ELF-1 (cell line): ENCODE measurements at regions not wholly inside any gene's neighbourhood (a gene's known extent, or its start where the extent isn't known, plus 50 kb on each side); places are given as distances from the start of the nearest gene placed in this dataset.

Source experiments
- DNase-seq: peaks from one replicate; pipeline ENCODE4 v3.0.0-alpha.2; 2016; ENCODE audit warnings: low read depth, low spot score

DNA sequence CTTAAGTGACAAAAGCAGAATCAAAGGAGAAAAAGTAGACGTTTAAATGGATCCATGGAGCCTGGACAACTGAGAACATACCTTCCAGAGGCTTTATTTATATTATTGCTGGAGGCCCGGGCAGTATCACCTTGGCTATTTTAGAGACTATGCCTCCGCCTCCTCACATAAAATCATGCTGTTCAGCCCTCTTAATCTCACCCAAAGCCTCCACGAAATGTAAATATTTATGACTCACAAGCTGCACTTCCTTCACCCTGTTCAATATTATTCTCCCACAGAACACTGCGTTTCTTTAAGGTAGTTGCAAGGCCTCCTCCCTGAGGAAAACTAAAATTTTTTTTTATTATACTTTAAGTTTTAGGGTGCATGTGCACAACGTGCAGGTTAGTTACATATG, 478.6 kb upstream of the ACVR2A start:
- no peak for DNase-seq

DNA sequence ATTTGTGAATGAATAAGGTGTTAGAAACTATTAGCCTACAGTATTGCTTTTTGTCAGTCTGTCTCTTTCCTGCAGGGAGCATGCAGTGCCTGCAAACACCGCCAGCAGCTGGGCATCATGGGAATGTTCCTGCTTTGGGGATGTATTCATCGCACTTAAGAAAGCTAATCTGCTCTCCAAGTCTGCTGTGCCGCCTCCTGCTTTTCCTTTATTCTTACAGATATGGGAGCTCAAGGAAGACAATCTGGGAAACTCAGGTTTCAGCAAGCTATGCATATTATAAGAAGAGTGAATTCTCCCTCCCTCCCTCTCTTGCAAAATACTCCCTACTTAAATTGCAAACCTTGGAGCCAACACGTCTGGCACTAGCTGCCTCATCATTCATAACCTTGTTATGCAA, 479.2 kb upstream of the ACVR2A start:
- DNase-seq, result no peak

DNA sequence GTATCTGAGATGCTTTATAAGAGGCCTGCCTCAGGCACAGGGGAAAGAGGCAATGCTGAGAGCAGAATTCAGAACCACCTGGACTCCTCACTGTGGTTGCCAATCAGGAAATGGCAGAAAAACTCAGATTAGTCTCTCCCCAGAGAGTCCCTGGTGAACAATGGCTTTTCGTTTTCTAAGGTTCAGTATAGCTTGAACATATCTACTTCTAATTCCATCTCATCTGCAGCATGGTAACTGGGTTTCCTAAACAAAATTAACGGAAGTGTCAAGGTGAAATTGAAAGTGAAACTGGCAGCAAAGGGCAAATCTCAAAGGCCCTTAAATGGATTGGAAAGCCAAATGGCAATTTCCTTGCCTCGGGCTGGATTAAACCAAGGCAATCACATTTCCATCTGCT, 480.2 kb upstream of the ACVR2A start:
- DNase-seq, result no peak

DNA sequence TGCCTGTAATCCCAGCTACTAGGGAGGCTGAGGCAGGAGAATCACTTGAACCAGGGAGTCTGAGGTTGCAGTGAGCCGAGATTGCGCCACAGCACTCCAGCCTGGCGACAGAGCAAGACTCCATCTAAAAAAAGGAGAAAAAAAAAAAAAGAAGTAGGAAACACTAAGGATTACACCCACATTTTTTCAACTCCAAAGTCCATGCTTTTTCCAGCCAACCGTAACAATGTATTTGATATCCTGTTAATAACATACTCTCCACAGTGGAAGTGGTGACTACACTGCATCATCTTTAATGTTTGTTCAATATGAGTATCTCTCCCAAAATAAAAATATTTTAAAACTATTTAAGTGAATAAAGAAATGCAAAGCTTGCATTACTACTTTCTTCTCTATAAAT, 481.6 kb upstream of the ACVR2A start:
- no peak for DNase-seq

DNA sequence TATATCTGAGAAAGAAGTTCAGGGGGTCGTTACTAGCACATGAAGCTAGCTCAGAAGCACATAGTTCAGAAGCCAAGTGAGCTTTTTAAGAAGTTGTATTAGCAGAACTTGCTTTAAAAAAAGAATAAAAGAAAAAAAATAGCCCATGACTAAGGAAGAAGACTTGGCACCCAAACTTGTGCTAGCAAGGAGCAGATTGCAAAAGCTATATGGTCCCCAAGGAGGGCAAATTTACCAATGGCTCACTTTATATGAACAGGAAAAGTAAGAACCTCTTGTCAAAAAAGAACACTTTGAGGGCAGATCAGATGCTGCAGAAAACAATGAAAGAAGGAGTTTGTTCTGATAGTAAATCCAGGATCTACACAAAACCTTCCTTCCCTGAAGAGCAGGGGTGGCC, 486.5 kb upstream of the ACVR2A start:
- no peak for DNase-seq

DNA sequence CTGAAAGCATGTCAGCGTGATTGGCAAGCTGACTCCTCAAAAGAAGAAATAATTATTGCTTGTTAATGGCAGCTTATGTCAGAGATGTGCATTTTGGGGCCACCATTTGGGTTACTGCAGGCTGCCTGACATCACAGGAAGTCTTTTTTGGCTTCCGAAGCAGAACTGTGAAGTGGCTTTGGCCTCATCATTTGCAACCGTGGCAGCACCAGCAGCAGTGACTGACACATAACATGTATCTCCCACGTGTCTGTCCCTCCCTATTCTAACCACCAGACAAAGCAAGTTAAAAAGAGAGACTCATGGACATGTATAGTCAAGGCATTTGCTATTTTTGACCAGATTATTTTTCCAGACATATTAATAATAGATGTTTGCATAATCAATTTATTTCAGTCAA, 488.7 kb upstream of the ACVR2A start:
- DNase-seq, result no peak

DNA sequence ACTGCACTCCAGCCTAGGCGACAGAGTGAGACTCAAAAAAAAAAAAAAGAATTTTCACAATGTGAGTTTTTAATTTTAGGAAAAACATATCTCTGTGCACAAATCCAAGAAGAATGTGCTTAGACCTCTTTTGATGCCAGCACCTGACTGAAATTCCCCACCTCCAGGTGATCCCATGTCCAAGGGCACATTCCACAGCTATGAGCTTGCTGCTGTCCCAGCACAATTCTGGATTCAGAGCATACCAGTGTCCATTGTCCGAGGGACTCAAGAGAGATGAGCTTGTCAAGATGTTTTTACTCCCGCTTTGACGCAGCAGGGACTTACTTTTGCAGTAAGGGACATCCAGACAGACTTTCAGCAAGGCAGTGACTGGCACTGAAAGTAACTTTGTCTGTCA, 489.1 kb upstream of the ACVR2A start:
- DNase-seq, result no peak

DNA sequence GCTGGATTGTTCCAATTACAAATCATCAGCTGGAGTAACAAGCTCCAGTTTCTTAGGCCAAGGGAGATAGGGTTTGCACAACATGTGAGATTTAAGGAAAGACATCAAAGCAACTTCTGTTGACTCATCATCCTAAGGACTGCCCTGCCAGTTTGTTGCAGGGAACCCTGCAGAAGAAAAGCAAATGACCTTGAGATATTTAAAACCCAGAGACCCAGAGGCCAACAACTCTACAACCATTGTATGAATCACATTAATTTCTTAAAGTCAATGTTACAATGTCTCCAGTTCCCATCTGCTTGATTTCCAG, 491.8 kb upstream of the ACVR2A start:
- DNase-seq, result no peak

DNA sequence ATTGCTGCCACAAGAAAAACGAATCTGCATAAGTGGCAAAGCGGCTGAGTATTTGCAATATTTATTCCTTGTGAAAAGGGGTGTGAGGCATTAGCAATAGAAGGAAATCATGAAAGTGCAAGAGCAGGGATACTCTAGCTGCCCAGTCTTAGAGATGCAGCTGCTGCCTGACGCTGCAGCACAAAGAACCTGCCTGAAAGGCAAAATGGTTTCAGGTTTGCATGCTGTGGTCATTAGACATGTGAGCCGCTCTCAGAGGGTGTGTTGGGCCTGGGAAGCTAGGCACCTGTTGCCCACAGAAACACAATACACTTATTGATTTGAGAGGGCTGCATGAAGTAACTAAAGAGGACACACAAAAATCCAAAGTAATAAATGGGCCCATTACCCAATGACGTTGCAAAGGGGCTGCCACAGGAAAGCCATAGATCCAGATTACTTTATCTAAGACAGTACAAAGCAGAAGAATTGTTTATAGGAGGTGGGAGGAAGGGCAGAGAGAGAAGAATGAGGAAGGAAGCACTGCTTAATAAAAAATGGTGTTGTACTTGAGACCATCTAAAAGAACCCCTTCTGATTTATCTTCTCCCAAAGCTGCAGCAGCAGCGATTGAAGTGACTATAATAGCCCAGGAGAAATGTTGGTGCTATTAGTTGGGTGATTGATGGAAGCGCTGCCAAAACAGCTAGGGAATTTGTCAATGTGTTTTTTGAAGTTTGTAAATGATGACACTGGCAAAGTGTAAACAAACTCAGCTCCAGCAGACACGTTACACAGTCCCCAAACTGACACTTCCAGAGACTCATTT, 492.4 kb upstream of the ACVR2A start:
- DNase-seq, result no peak

DNA sequence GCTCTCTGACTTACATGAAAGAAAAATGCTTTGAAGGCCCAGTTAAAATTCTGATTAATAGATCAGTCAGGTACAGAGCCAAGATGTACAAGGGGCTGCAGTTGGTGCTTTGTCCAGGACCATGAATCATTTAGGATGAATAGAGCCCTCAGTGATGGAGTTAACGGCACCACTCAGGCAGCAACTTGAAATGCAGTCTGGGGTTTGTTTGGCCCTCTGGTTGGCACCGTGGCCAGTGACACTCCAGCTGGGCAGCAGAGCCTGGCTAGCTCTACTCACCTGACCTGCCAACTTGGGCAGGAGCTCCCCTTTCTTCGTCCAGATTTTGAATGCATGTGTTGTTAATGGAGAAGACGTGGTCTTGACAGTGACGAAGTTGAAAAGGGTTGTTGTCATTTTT, 493.0 kb upstream of the ACVR2A start:
- DNase-seq, result no peak

DNA sequence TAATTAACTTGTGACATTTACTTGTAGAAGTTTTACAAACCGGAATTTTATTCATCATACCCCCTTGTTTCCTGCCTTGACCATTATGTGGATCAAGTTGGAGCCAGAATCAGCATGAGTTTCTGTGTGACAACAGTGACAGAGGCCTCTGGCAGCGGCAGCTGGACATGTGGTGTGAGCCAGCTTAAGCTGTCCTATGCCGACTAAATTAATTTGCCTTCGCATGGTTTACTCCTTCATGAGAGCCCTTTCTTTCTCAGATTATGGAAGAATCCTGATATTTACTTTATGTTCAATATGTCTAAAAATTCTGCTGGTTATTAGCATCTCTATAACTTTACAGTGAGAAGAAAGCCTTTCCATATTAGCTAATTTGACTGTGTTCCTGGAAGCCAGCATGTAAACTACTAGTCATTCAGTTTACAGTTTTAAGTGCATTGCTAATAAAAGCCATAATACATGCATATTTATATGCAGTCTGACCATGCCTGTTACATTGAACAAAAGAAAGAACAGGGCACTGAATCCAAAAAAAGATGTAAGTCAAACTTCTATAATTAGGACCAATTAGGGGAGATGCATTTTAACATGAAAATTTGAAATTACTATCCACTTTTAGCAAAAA, 495.8 kb upstream of the ACVR2A start:
- no peak for DNase-seq

DNA sequence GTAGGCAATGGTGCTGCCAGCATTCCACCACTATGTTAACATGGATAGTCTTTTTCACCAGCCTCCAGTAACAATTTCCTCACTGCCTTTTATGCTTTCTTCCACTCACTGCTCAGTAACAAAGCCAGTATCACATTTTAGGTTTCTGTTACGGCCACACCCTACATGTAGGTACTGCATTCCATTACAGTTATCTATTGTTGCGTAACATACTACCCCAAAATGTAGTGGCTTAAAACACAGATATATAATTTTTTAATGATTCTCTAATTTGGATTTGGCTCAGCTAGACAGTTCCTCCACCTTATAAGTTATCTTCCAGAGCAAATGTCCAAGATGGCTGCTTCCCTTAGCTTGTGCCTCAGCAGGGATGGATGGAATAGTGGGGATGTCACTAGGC, 498.7 kb upstream of the ACVR2A start:
- DNase-seq, result no peak

DNA sequence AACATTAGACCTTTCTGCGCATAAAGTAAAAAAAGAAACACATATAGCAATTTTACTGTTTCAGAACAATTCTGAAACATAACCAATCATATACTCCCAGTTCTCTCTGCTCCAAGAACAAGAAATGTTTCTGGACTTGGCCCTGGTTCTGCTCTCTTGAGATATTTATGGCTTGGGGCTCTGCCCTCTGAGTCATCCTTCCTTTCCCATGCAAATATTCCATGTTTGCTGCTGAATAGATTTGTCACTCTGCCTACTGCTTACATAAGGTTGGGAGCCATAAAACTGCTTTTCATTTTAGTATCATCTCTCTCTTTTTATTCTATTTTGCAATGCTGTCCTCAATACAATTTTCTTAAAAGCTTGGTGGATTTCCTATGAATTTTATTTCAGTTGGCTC, 499.6 kb upstream of the ACVR2A start:
- no peak for DNase-seq

DNA sequence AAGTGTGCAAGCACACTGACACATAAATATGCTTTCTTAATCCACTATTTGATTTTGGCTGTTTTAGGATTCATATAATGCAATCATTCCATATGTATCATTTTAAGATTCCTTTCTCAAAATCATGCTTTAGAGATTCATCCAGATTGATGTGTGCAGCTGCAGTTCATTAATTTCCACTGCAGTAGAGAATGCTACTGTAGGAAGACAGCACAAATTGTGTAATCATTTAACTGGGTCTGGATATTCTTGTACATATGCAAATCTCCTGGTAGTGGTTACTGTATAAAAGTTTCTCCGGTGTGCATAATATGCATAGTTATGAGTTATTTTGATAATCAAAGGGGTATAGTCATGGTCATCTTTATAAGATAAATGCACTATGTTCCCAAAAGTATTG, 502.5 kb upstream of the ACVR2A start:
- no peak for DNase-seq

DNA sequence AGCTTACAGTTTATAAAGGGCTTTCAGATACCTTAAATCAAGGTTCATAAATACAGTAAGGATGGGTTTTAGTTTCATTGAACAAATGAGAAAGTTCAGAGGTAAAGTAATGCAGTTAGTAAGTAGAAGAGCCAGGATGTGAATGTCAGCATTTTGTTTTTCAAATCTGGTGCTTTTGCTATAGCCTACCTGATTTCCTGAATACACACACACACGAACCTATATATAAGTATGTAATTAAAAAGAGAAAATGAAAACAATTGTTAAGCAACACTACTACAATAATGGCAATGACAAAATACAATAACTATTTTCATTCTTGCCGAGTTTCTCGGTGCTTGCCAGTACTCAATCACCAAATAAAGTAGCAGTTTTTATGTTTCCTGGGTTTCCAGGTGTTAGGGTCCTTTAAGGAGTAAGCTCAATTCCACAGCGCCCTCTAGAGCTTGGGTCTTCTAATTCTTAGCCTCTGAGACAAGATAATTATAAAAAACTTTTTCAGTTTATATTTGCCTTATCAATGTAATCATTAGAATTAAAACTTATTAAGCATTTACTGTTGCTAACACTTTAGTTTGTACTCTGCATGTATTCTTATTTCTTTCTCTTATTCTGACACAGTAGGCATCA, 512.9 kb upstream of the ACVR2A start:
- DNase-seq, result no peak

DNA sequence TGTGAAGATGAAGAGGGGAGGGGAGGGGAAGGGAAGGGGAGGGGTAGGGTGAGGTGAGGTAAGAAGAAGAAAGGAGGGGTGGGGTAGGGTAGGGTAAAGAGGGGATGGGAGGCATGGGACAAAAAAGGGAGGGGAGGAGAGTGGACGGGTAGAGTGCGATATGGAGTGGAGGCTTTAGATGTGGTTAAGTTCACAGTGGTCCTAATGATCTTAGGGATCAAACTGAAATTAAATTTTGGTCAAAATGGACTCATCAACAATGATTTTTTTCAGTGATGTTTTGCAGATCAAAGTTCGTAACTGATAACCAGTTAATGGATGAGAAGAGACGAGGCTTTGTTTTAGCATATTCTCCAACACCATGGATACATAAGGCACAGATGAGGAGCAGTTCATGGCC, 513.9 kb upstream of the ACVR2A start:
- no peak for DNase-seq

DNA sequence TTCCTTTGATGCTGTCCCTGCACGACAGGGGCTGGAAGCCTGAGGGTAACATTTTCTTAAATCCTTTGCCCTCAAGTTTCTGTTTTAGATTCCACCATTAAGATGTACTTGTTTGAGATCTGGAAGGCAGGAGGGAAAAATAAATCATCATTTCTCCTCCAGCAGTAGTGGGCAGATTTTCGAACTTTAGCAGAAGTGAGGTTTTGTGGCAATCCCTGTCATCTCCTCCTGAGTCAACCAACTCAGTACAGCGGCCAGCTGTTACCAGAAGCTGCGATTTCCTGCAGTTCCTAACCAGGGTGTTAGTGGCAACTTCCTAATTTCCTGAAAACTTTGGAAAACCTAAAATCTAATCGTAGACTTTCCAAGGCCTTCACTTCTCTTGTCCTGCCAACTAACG, 517.2 kb upstream of the ACVR2A start:
- DNase-seq, result no peak

DNA sequence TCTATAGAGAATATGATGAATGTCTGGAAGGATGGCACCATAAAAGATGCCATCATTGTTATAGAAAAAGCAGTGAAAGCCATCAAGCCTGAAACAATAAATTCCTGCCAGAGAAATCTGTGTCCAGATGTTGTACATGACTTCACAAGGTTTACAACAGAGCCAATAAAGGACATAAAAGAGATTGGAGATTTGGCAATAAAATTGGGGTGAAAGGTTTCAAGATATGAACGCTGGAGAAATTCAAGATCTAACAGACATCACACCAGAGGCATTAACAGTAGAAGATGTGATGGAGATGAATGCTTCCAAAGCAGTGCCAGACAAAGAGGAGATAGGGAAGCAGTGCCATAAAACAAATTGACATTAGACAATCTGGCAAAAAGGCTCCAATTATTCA, 518.8 kb upstream of the ACVR2A start:
- no peak for DNase-seq

DNA sequence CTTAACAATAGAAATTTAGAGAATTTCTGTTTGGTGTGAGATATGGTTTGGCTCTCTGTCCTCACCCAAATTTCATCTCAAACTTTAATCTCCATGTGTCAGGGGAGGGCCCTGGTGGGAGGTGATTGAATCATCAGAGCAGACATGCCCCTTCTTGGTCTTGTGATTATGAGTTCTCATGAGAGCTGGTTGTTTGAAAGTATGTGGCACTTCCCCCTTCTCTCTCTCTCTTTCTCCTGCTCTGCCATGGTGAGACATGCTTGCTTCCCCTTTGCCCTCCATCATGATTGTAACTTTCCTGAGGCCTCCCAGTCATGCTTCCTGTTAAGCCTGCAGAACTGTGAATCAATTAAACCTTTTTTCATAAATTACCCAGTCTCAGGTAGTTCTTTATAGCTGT, 524.7 kb upstream of the ACVR2A start:
- no peak for DNase-seq

DNA sequence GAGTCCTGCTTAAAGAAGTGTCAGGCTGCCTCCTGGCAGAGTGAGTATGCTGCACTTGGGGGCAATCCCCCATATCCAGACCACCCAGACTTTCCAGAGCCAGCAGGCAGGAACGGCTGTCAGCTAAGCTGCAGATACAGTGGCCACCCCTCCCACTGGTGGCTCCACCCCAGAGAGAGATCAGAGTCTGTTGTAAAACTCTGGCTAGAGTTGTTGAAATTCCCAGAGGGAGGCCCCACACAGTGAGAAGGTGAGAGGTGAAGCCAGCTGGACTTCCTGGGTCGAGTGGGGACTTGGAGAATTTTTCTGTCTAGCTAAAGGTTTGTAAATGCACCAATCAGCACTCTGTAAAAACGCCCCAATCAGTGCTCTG, 533.8 kb upstream of the ACVR2A start:
- DNase-seq, result no peak

DNA sequence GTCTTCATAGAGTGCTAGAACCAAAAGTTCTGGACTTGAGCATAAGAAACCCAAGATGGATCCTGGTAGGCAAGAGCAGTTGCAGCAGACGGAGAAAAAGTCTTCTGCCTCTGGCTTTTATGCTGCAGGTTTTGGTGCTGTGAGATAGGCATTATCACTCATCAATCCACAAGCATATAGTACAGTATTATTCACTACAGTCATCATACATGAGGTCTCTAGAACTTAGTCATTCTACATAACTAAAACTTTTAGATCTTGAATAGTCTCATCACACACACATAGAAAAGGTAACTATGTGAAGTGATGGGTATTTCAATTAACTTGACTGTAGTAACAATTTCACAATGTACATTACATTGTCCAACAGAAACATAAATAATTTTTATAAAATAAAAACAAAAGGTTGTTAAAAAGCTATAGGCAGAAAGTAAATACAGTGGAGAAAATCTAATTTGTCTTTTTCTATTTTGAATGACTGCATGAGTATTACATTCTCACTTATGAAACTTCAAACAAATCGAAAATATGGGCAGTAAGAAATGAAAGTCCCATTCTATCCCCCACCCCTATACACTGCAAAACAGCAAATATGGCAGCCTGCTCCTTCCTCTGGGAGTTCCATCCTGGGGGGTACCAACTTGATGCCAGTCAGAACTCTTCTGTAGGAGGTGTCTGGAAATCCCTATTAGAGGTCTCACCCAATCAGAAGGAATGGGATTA, 534.3 kb upstream of the ACVR2A start:
- no peak for DNase-seq

DNA sequence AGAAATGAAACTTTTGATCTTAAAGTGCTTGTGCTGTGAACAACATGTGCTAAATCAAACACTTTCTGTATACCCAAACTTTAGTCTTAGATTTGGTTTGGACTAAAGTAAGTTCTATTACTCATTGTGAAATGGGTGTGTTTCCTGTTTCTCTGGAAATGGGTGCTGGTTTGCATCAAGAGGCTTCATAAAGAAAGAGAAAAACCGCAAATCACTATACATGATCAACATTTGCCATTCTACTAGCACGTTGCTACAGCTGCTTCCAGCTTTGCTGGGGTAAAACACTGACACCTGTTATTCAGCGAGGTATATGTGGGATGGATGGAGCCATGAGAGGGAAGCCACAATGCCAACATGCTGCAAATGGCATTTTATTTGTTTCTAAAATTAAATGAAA, 547.0 kb upstream of the ACVR2A start:
- DNase-seq, result no peak
